ENCODE measurements at regions not wholly inside any gene's neighbourhood (a gene's known extent, or its start where the extent isn't known, plus 50 kb on each side); places are given as distances from the start of the nearest gene placed in this dataset.
A peak's percentile ranks its signal among the peaks of the same experiment; 100 is the strongest.

DNA sequence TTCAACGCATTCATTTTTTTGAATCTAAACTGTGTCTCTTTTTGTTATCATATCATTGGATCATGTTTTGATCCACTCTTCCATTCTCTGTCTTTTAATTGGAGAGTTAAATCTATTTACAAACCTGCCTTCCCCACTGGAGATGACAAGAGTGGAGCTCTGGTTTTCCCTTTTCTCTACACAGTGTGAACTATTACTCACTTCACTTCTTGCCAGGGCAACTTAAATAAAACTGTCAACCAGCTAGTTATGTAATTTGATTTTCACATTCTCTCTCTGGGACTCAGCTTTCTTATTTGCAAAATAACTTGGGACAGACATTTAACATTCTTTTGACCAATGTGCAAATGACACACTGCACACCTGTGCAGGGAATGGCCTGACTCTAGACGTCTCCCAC is 230.8 kb upstream of the CST7 start:
- ATAC-seq (ENCODE audit: low read depth in 2 of 2) (no peak), DNase-seq (no peak)
- H3K27ac Mint-ChIP-seq, result no peak overlapping the region
- peaks cover 6 to 18% (median 11%) of the 10 kb centered on the region in 7 donors for H3K9me3 Mint-ChIP-seq
- H3K27me3 Mint-ChIP-seq, result peaks cover 0 to under 1% (median 0%) of the 10 kb centered on the region in 3 donors
- H3K4me3 Mint-ChIP-seq, result no peak overlapping the region
- H3K4me1 Mint-ChIP-seq, result peaks cover 0 to under 1% (median 0%) of the 10 kb centered on the region in 3 donors
- H3K36me3 Mint-ChIP-seq, result peaks cover 5 to 7% of the 10 kb centered on the region in 2 donors

DNA sequence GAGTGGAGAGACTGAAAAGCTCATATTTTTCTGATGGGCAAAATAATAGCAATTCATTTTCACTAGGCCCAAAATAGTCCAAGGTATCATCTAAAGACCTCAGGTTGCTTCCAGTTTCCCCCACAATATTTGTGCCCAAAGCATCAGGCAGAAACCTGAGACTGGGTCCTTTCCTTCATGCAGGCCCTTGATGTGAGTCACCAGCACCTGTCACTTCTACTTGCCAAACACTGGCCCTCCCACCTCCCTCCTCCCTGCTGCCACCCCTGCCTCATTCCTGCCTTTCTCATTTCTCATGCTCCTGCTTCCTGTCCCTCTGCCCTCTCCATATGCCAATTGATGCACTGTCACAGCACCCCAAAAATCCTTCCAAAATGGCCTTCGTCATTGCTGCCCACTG is 230.4 kb upstream of the CST7 start:
- Mint-ChIP-seq H3K36me3 (peaks cover 5 to 7% of the 10 kb centered on the region in 2 donors), H3K4me3 (no peak overlapping the region), H3K4me1 (peaks cover 0 to 4% (median 0%) of the 10 kb centered on the region in 3 donors), H3K9me3 (peaks cover 6 to 14% (median 8%) of the 10 kb centered on the region in 7 donors), H3K27ac (peak overlapping the region in 2 of 6 donors; percentile 24 to 44), H3K27me3 (peaks cover 0 to 5% (median 3%) of the 10 kb centered on the region in 3 donors)
- ATAC-seq (ENCODE audit: low read depth in 2 of 2) (no peak), DNase-seq (no peak)

DNA sequence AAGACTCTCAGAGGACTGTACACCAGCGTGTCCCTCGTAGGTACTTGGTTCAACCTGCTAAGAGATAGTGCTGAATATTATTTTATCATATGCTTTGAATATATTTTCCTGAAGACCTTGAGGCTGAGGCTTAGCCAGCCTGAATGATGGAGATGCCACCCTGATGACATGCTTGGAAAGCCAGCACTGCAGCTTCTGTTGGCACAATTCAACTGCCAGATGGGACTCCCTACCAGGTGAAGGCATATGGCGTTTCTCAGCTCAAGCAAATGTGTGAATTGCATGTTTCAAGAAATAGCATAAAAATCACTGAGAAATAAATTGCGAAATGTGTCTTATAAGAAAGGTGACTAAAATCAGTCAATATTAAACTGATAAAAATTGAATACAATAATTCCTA is 228.1 kb upstream of the CST7 start:
- no peaks in the 10 kb centered on the region for H3K9me3 Mint-ChIP-seq
- no peaks in the 10 kb centered on the region for H3K36me3 Mint-ChIP-seq
- peaks cover 0 to 8% (median 0%) of the 10 kb centered on the region in 3 donors for H3K4me1 Mint-ChIP-seq
- DNase-seq (no peak), ATAC-seq (ENCODE audit: low read depth in 2 of 2) (no peak)
- H3K27ac Mint-ChIP-seq, result no peak overlapping the region
- no peak overlapping the region for H3K4me3 Mint-ChIP-seq
- H3K27me3 Mint-ChIP-seq, result peaks cover 0 to 8% (median 6%) of the 10 kb centered on the region in 3 donors

DNA sequence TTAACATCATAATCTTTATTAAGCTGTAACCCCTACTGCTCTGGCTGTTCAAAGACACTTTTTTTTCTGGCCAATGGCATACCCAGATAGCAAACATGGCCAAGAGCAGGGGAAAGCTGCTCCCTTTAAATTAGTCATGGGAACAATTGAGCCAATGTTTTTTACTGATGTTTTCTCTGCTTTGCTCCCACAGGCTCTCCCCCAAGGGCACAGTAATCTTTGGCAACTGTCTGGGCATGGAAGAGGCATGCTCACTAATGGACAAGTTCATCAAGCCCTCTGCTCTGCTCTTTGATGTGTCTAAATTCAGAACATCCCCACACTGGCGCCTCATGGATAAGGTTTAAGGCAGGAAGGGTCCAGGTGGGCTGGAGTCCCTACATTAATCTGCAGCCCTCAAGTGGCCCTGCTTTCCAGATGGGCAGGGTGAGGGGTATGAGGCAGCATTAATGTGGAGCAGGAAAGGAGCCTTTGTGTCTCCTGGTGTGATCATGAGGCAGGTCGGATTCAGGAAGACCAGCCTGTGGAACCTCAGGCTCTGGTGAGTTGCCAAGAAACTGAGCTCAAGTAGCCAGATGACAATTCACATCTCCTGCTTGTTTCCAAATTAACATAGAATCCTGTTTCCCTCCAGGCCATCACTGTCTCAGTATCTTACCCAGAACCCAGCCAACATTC is 227.0 kb upstream of the CST7 start:
- H3K27ac Mint-ChIP-seq, result no peak overlapping the region
- ATAC-seq (ENCODE audit: low read depth in 2 of 2), result no peak
- H3K36me3 Mint-ChIP-seq, result no peaks in the 10 kb centered on the region
- peaks cover 0 to 8% (median 0%) of the 10 kb centered on the region in 3 donors for H3K4me1 Mint-ChIP-seq
- H3K9me3 Mint-ChIP-seq, result no peaks in the 10 kb centered on the region
- H3K4me3 Mint-ChIP-seq, result no peak overlapping the region
- H3K27me3 Mint-ChIP-seq, result peaks cover 0 to 8% (median 6%) of the 10 kb centered on the region in 3 donors
- DNase-seq, result no peak

DNA sequence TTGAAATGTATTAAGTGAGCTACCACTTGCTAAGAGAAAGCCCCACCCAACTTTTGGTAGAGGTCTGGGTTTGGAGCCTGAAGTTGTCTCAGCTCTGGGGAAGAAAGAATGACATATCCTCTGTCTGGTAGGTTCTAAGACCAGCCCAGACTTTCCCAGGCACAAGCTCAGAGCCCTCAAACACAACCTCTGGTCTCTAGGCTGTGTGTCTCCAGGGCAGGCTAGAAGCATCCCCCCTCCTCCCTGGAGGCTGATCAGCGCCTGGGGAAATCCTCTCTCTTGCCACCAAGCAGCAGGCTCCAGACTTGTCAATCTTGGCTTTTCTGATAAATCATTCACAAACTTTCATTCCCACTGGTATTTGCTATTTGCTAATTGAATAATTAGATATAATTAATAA is 226.5 kb upstream of the CST7 start:
- Mint-ChIP-seq H3K36me3 (no peaks in the 10 kb centered on the region), H3K9me3 (no peaks in the 10 kb centered on the region), H3K27ac (no peak overlapping the region), H3K27me3 (peaks cover 0 to 8% (median 6%) of the 10 kb centered on the region in 3 donors), H3K4me1 (peaks cover 0 to 8% (median 0%) of the 10 kb centered on the region in 3 donors), H3K4me3 (no peak overlapping the region)
- no peak for DNase-seq
- ATAC-seq (ENCODE audit: low read depth in 2 of 2), result no peak

DNA sequence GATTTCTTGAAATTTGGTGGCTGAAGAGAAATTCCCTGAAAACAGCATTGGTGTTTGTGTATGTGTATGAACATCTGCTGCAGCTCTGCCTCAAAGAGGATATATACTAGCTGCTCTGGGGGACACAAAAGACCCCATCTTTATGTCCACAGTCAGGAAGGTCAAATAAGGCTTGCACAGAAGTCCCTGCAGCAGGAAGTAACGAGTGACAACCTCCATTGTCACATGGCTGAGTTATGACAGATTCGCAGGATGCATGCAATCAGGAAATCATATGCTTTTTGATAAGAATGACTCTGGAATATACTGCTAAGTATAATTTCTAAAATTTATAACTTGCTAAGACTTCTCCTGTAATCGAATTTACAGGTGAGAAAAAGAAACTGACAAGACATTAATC is 225.9 kb upstream of the CST7 start:
- peaks cover 0 to 8% (median 0%) of the 10 kb centered on the region in 3 donors for H3K4me1 Mint-ChIP-seq
- H3K27ac Mint-ChIP-seq, result no peak overlapping the region
- no peak for ATAC-seq (ENCODE audit: low read depth in 2 of 2)
- H3K4me3 Mint-ChIP-seq, result no peak overlapping the region
- peaks cover 0 to 8% (median 6%) of the 10 kb centered on the region in 3 donors for H3K27me3 Mint-ChIP-seq
- no peaks in the 10 kb centered on the region for H3K36me3 Mint-ChIP-seq
- no peaks in the 10 kb centered on the region for H3K9me3 Mint-ChIP-seq
- no peak for DNase-seq

DNA sequence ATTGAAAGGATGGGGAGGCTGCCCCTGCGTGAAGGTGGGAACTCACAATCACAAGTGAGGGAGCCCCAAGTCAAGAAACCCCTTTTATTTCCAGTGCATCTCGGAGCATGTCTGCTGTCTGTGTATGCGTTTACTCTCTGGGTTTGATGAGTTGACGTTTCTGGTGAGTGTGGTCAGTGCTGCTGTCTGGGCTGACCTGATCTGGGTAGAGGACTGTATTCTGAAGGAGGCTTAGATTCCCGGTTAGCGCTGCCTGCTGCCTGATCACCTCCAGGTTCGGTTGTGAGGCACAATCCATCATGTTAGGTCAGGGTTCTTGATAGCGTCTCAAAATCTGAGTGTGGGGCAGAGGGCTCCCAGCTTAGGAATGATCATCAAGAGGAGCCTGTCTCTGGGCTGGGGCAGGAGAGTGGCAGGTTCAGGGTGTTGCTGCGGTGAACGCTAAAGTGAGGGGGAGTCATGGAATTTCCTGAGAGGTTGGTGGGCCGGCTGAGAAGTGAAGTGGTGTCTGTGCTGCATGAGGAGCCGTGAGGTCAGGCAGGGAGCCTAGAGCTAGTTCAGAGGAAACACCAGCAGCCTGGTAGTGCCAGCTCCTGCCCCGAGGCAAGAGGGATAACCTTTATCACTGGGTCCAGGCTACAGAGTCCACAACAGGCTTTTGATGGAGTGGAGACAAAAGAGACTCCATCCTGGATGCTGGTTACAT is 225.3 kb upstream of the CST7 start:
- peaks cover 0 to 8% (median 6%) of the 10 kb centered on the region in 3 donors for H3K27me3 Mint-ChIP-seq
- H3K4me1 Mint-ChIP-seq, result peaks cover 0 to 8% (median 0%) of the 10 kb centered on the region in 3 donors
- H3K9me3 Mint-ChIP-seq, result no peaks in the 10 kb centered on the region
- H3K4me3 Mint-ChIP-seq, result no peak overlapping the region
- H3K27ac Mint-ChIP-seq, result peak overlapping the region in 1 of 6 donors; percentile 4
- ATAC-seq (ENCODE audit: low read depth in 2 of 2) (no peak), DNase-seq (no peak)
- no peaks in the 10 kb centered on the region for H3K36me3 Mint-ChIP-seq

DNA sequence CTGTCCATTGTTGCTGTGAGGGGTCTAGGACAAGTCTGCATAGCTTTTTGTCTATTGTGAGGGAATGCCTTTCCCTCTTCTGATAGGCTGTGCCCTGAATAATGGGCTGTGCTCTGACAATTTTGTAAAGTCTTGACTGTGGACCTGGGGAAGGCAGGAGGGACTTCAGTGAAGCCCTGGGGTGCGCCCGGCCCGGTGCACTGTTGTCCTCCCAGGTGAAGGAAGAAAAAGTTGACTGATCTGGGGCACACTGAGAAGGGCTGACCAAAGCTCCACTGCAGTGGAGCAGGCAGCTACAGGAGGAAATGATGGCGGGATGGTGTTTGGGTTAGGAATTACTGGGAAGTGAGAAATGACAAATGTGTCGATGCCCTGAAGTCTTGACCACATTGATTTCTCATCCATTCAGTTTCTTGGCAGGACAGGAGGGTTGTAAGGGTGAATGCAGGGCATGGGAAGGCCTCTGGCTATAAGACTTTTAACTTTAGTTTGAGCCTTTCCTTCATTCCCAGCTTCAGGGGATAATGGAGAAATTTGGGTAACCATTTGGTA is 224.0 kb upstream of the CST7 start:
- peaks cover 0 to 8% (median 0%) of the 10 kb centered on the region in 3 donors for H3K4me1 Mint-ChIP-seq
- peak overlapping the region in 1 of 8 donors; percentile 30 for H3K4me3 Mint-ChIP-seq
- no peak for ATAC-seq (ENCODE audit: low read depth in 2 of 2)

DNA sequence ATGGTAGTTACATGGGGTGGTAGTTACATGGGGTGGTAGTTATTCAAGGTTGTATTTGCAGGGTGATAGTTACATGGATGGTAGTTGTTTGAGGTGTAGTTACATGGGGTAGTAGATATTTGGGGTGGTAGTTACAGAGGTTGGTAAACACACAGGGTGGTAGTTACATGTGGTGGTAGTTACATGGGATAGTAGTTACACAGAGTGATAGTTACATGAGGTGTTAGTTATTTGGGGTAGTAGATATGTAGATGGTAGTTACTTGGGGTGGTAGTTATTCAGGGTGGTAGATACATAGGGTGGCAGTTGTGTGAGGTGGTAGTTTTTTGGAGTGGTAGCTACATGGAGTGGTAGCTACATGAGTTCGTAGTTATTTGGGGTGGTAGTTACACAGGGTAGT is 221.3 kb upstream of the CST7 start:
- Mint-ChIP-seq H3K27me3 (peaks cover 0 to 8% (median 6%) of the 10 kb centered on the region in 3 donors), H3K27ac (no peak overlapping the region), H3K4me3 (no peak overlapping the region), H3K36me3 (no peaks in the 10 kb centered on the region), H3K4me1 (peaks cover 0 to 8% (median 0%) of the 10 kb centered on the region in 3 donors), H3K9me3 (no peaks in the 10 kb centered on the region)
- ATAC-seq (ENCODE audit: low read depth in 2 of 2), result no peak
- DNase-seq, result no peak

More for the DNA sequence above, 224.0 kb upstream of the CST7 start:
- no peak overlapping the region for H3K27ac Mint-ChIP-seq
- peaks cover 0 to 8% (median 6%) of the 10 kb centered on the region in 3 donors for H3K27me3 Mint-ChIP-seq
- DNase-seq, result no peak
- H3K9me3 Mint-ChIP-seq, result no peaks in the 10 kb centered on the region
- no peaks in the 10 kb centered on the region for H3K36me3 Mint-ChIP-seq

DNA sequence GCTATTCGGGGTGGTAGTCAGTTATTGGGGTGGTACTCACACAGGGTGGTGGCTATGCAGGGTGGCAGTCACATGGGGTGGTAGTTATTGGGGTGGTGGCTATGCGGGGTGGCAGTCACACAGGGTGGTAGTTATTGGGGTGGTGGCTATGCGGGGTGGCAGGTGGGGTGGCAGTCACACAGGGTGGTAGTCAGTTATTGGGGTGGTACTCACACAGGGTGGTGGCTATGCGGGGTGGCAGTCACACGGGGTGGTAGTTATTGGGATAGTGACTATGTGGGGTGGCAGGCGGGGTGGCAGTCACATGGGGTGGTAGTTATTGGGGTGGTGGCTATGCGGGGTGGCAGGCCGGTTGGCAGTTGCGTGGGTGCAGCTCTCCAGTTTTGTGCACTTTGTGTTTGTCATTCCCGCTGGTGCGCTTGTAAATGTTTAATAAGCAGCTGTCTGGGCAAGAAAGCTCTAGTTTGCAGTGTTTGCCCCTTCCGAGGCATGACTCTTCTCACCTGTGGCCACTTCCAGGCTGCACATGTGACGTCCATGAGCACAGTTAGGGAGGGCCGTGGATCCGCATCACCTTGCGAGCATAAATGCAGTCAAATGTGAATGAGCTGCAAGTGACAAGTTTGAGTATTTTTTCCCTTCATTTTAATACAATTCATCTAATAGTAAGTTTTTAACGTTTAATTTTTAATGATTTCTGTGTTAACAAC is 219.0 kb upstream of the CST7 start:
- Mint-ChIP-seq H3K4me3 (no peak overlapping the region), H3K27me3 (no peaks in the 10 kb centered on the region), H3K4me1 (no peaks in the 10 kb centered on the region), H3K9me3 (no peaks in the 10 kb centered on the region), H3K36me3 (no peaks in the 10 kb centered on the region), H3K27ac (no peak overlapping the region)
- ATAC-seq (ENCODE audit: low read depth in 2 of 2) (no peak), DNase-seq (no peak)

DNA sequence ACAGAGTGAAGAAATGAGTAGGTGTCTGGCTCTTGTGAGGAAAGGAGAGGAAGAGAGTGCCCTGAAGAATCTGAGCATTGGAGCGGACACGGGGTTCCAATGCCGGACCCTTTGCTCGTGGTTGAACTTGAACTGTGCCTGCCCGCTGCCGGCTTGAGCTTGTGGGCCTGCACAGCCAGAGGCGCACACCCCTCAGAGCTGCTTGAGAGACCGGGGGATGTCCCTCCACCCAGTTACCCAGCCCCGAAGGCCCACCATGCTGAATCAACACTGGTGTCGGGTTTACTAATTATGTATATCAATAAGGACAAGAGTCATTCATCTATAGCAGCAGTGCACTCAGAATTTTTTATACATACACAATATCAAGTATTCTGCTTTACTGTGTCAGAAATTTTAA is 218.3 kb upstream of the CST7 start:
- no peaks in the 10 kb centered on the region for H3K36me3 Mint-ChIP-seq
- no peaks in the 10 kb centered on the region for H3K4me1 Mint-ChIP-seq
- no peaks in the 10 kb centered on the region for H3K9me3 Mint-ChIP-seq
- H3K4me3 Mint-ChIP-seq, result no peak overlapping the region
- DNase-seq, result no peak
- no peak for ATAC-seq (ENCODE audit: low read depth in 2 of 2)
- H3K27ac Mint-ChIP-seq, result no peak overlapping the region
- H3K27me3 Mint-ChIP-seq, result no peaks in the 10 kb centered on the region

DNA sequence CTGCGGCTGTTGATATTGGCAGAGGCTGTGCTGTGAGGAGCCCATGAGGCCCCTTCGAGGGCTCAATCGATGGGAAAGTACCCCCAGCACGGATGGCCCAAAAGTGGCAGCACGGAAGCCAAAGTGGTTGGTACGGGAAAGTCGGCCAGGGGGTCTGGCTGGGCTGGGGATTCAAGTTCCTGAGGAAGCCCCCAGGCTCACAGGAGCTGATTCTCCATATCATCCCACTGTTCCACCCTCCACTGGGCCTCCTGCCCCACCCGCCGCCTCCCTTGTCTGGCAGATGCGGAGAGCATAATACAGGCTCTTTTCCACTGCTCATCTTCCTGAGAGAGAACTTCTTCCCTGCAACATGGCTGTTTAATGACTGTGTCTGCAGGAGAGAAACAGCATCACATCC is 217.8 kb upstream of the CST7 start:
- no peak for DNase-seq
- no peaks in the 10 kb centered on the region for H3K36me3 Mint-ChIP-seq
- no peaks in the 10 kb centered on the region for H3K9me3 Mint-ChIP-seq
- no peak overlapping the region for H3K27ac Mint-ChIP-seq
- no peaks in the 10 kb centered on the region for H3K27me3 Mint-ChIP-seq
- H3K4me1 Mint-ChIP-seq, result no peaks in the 10 kb centered on the region
- ATAC-seq (ENCODE audit: low read depth in 2 of 2), result no peak
- no peak overlapping the region for H3K4me3 Mint-ChIP-seq

DNA sequence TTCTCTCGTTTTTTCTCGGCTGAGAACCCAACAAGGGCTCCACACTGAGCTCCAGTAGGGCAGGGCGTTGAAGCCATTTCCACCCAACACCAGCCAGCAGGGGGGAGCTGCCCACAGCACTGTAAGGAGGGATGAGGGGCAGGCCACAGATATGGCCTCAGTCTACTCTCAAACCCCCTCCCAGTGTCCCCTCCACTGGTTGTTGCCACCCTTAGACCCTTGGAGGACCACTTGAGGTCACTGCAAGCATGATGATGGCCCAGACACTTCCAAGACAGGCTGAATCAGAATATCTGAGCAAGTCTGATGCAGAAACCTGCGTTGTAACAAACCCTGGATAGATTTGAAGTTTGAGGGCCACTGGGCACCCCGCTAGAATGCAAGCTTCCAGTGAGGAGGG is 217.0 kb upstream of the CST7 start:
- Mint-ChIP-seq H3K27me3 (no peaks in the 10 kb centered on the region), H3K4me3 (no peak overlapping the region), H3K4me1 (no peaks in the 10 kb centered on the region), H3K9me3 (no peaks in the 10 kb centered on the region), H3K36me3 (no peaks in the 10 kb centered on the region), H3K27ac (no peak overlapping the region)
- no peak for DNase-seq
- ATAC-seq (ENCODE audit: low read depth in 2 of 2), result no peak

All from naive B cell (primary cell).